NOMO-1 treated with DMSO at 0.1 percent for 48 hours (cell line): ENCODE measurements at regions not wholly inside any gene's neighbourhood (a gene's known extent, or its start where the extent isn't known, plus 50 kb on each side); places are given as distances from the start of the nearest gene placed in this dataset.
"Not testable (repeated sequence)": the region's sequence is repeated elsewhere in the genome, so short reads cannot be mapped to it uniquely, and the experiment has no call there.

Source experiments
- DNase-seq: peaks from one replicate; lab custom pipeline; 2025; ENCODE audit not compliant: unreplicated experiment; lab: John Stamatoyannopoulos, UW

GRCh38 chr4:9505341-9505740 is 61.1 kb downstream of the DEFB131A start:
- DNase-seq, result not testable (repeated sequence)

DNA sequence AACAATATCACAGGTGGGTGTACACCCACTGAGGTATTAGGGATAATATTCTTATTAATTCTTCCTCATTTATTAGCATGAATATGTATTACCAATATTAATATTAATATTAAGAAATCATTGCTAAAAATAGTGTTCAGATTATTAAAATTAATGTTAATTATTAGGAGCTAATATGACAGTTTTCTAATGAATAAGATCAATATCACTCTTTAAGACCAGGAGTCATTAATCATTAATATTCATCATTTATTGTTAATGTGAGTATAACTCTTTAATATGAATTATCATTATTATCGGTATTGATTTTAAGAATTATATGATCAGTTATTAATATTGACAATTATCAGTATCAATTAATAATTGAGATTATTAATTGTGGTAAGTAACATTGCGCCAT is 62.5 kb downstream of the DEFB131A start:
- DNase-seq, result not testable (repeated sequence)

DNA sequence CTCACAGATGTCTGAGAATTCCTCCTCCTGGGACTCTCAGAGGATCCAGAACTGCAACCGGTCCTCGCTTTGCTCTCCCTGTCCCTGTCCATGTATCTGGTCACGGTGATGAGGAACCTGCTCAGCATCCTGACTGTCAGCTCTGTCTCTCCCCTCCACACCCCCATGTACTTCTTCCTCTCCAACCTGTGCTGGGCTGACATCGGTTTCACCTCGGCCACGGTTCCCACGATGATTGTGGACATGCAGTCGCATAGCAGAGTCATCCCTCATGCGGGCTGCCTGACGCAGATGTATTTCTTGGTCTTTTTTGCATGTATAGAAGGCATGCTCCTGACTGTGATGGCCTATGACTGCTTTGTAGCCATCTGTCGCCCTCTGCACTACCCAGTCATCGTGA is 68.7 kb downstream of the DEFB131A start:
- DNase-seq, result not testable (repeated sequence)

- not testable (repeated sequence) for DNase-seq
These were observed 75.4 kb downstream of the DEFB131A start for GRCh38 chr4:9519631-9520030.

DNA sequence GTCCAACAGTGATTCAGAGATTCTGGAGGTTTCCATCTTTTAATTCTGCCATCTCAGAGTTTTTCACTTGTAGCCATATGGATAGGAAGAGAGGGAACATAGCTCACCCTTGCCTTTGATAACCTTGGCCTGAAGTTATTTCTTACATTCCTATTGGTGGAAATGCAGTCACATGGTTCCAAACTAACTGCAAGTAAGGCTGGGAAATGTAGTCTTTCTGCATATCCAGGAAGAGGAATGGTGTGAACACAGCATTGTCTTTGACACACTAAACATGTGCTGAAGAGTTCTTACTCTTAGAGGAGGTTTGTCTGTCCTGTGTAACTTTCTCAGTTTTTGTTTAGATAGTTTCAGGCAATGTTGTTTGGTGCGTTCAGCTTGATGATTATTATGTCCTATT is 78.7 kb downstream of the DEFB131A start:
- peak; percentile 0 for DNase-seq

DNA sequence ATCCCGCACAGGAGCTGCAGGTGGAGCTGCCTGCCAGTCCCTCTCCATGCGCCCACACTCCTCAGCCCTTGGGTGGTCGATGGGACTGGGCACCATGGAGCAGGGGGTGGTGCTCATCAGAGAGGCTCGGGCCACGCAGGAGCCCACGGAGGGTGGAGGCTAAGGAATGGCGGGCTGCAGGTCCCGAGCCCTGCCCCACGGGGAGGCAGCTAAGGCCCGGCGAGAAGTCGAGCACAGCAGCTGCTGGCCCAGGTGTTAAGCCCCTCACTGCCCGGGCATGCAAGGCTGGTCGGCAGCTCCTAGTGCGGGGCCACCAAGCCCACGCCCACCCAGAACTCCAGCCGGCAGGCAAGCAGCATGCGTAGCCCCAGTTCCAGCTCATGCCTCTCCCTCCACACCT is 80.2 kb downstream of the DEFB131A start:
- DNase-seq, result not testable (repeated sequence)

GRCh38 chr4:9532134-9532862 is 88.1 kb downstream of the DEFB131A start:
- DNase-seq, result peak; percentile 60

DNA sequence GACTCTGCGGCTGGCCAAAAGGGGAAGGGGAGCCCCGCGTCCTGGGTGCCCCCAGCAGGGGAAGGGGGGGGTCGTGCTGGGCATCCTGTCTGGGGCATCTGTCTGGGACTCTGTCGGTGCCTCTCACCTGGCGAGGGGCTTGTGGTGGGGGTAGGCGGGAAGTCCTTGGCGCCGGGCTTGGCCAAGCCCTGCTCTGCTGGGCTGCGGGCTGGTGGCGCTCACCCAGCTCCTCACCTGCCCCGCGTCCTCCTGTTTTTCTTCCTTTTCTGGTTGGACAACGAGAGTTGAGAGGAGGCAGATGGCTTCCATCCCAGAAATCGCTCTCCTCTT is 88.6 kb downstream of the DEFB131A start:
- not testable (repeated sequence) for DNase-seq

GRCh38 chr4:9537101-9537500 is 92.9 kb downstream of the DEFB131A start:
- not testable (repeated sequence) for DNase-seq

- DNase-seq, result not testable (repeated sequence)
These were observed 95.8 kb downstream of the DEFB131A start for GRCh38 chr4:9539939-9540520.

DNA sequence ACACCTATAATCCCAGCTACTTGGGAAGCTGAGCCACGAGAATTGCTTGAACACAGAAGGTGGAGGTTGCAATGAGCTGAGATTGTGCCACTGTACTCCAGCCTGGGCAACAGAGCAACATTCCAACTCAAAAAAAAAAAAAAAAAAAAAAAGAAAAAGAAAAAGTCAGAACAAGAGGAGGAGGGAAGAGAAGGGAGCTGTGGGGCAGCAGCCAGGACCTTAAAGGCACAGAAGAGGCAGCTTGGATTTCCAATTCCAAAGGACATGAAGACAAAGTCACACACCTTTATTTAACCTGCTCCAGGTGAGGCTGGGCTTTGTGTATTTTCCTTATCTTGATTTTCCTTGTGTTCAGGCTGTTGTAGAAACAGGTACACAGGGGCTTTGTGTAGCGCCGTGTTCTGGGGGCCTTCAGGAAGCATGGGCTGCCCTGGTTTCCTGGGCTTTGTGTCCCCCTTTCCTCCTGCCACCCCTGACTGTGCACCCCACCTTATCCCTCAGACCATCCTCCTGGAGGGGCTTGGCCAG is 97.2 kb downstream of the DEFB131A start:
- DNase-seq, result not testable (repeated sequence)

DNA sequence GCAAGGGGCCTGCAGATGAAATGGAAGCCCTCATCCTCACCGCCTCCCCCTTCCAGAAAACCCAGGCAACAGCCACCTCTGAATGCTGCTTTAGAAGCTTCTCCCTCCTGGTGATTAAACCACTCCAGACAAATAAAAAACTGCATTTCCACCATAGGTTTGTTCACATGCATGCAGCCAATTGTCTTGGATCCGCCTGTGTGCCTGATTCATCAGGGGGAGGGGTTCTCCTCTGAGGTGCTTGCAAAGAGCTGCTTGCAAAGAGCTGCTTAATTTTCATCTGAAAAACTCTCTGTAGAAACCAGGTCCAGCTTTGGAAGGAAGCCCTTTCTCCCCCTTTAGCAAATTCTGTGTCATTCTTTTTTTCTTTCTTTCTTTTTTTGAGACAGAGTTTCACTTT is 100.6 kb downstream of the DEFB131A start:
- DNase-seq, result not testable (repeated sequence)

DNA sequence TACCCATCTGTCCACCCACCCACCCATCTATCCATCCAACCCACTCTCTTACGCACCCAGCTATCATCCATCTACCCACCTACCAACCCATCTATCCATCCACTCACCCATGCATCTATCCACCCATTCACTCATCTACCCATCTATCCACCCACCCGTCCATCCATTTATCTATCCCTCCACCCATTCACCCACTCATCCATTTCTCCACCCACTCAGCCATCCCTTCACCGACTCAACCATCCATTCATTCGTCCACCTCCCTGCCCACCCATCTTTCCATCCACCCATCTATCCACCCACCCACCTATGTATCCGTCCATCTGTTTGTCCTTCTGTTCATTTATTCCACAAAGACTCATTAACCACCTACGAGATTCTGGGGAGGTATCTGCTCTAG is 103.3 kb downstream of the DEFB131A start:
- not testable (repeated sequence) for DNase-seq

GRCh38 chr4:9556076-9556475 is 111.9 kb downstream of the DEFB131A start:
- not testable (repeated sequence) for DNase-seq

- DNase-seq, result not testable (repeated sequence)
These were observed 133.7 kb downstream of the DEFB131A start for GRCh38 chr4:9577869-9578268.

GRCh38 chr4:9582880-9583279 is 138.7 kb downstream of the DEFB131A start:
- not testable (repeated sequence) for DNase-seq

- DNase-seq, result no peak
These were observed 147.8 kb downstream of the DEFB131A start for GRCh38 chr4:9592010-9592409.

DNA sequence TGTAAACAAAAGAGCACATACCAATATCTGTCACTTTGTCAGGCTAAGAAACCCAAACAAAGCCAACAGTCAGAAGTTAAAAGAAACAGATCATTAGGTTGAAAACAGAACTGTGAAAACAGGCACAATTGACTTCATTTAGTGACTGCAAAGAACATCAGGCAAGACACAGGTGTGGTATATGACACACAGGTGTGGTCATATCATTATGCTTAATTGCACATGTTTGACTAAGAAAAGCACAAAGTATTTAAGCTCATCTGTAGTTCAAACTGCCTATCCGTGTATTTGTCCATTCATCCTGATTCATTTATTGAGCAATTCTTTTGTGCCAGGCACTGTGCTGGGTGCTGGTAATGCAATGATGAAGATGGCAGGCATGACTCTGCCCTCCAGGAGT is 150.7 kb downstream of the DEFB131A start:
- no peak for DNase-seq

GRCh38 chr4:9595531-9595930 is 151.3 kb downstream of the DEFB131A start:
- DNase-seq, result peak; percentile 85

DNA sequence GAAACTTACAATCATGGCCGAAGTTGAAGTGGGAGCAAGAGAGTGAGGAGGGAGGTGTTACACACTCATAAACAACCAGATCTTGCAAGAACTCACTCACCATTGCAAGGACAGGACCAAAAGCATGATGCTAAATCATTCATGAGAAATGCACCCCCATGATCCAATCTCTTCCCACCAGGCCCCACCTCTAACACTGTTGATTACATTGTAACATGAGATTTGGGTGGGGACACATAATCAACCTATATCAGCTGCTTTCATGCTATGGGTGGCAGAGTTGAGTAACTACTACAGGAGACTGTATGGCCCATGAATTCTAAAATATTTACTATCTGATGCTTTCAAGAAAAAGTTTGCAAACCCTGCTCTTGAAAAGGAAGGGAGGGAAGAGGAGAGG is 155.1 kb downstream of the DEFB131A start:
- DNase-seq, result no peak

DNA sequence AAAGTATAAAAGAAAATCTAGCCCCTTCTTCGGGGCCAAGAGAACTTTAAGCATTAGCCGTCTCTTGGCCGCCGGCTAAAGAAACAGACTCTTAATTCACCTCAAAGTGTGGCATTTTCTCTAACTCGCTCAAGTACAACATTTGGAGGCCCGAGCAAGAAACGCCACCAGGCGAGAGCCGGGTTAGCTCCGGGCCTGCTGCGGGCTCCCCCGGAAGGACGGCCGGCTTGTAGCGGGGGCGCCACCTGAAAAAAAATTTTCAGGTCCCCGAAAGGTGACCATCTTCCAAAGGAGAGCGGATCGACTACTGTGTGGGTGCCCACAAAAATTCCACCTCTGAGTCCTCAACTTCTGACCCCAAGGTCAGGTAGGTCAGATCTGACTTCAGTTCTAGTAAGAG is 156.0 kb downstream of the DEFB131A start:
- DNase-seq, result no peak

DNA sequence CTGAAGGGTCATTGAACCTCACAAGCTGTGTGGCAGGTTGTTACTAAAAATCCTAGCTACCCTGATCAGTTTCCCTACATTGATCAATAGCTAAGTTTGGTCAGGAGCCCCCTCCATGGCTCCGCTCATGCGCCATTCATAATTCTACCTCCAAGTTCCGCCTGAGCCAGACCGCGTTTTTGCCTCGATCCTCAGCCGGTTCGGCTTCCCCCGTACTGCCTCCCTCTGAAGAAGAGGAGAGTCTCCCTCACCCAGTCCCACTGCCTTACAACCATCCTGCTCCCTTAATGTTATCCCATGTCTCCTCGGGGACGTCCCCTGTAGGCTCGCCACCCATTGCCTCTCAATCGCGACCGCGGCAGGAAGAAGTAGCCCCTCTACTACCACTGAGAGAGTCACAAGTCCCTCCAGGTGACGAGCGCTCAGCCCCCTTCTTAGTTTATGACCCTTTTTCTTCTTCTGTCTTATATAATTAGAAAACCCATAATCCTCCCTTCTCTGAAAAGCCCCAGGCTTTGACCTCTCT is 158.2 kb downstream of the DEFB131A start:
- DNase-seq, result no peak
